CD14-positive monocyte (primary cell): ENCODE measurements at regions not wholly inside any gene's neighbourhood (a gene's known extent, or its start where the extent isn't known, plus 50 kb on each side); places are given as distances from the start of the nearest gene placed in this dataset.

Experiments
- DNase-seq, 3 donors: peaks; one replicate each; pipeline ENCODE4 v3.0.0-alpha.2; 2011 to 2022
- H2AFZ ChIP-seq: 2 replicates; pipeline ENCODE4 v1.6.0; 2012; ENCODE audit warnings: mild to moderate bottlenecking, low read depth, low read length, inconsistent platforms; ENCODE audit not compliant: insufficient read depth, poor library complexity, severe bottlenecking
- H3K27ac ChIP-seq, 2 donors: 1 replicate in 1 of 2; 2 replicates in 1 of 2; pipeline ENCODE4 v1.5.1; 2012 to 2013; ENCODE audit warnings: low read length in 2 of 2, control low read depth in 1 of 2, inconsistent platforms in 1 of 2, low read depth in 1 of 2, mild to moderate bottlenecking in 1 of 2
- H3K27me3 ChIP-seq, 2 donors: one replicate each; pipeline versions ENCODE4 v1.6.0 to v1.6.1; 2011 to 2013; ENCODE audit warnings: low read length in 2 of 2; ENCODE audit not compliant: control insufficient read depth in 2 of 2, insufficient read depth in 2 of 2
- H3K36me3 ChIP-seq, 2 donors: replicated peaks in 1 of 2; 1 replicate in 1 of 2; 2 replicates in 1 of 2; pipeline versions ENCODE4 v1.5.1 to v1.6.1; 2012 to 2013; ENCODE audit warnings: low read length in 2 of 2, control low read depth in 1 of 2, inconsistent platforms in 1 of 2, mild to moderate bottlenecking in 1 of 2; ENCODE audit not compliant: insufficient read depth in 2 of 2, control insufficient read depth in 1 of 2
- H3K4me1 ChIP-seq, 2 donors: 1 replicate in 1 of 2; 2 replicates in 1 of 2; pipeline versions ENCODE4 v1.5.1 to v1.6.1; 2012 to 2013; ENCODE audit warnings: low read length in 2 of 2, control low read depth in 1 of 2, inconsistent platforms in 1 of 2, mild to moderate bottlenecking in 1 of 2, moderate library complexity in 1 of 2; ENCODE audit not compliant: insufficient read depth in 2 of 2, control insufficient read depth in 1 of 2
- H3K4me2 ChIP-seq: replicated peaks from 2 replicates; pipeline ENCODE3; 2012; ENCODE audit warnings: low read length, moderate library complexity, mild to moderate bottlenecking; ENCODE audit not compliant: poor library complexity, severe bottlenecking; ENCODE audit errors: extremely low read depth
- H3K4me3 ChIP-seq, 3 experiments: fragments of 200-600 bp in 1 of 3; sonication (generic) in 1 of 3; replicated peaks in 1 of 3; 1 replicate in 2 of 3; 2 replicates in 1 of 3; pipeline ENCODE4 v1.5.1; 2011 to 2013; ENCODE audit warnings: low read length in 3 of 3, mild to moderate bottlenecking in 3 of 3, control low read depth in 2 of 3, low read depth in 2 of 3, inconsistent platforms in 1 of 3, moderate library complexity in 1 of 3
- H3K79me2 ChIP-seq: 2 replicates; pipeline ENCODE4 v1.6.0; 2012; ENCODE audit warnings: mild to moderate bottlenecking, control low read depth, inconsistent platforms, low read length, moderate library complexity; ENCODE audit not compliant: insufficient read depth
- H3K9ac ChIP-seq: 2 replicates; pipeline ENCODE4 v1.6.0; 2017; ENCODE audit warnings: low read length, mild to moderate bottlenecking; ENCODE audit not compliant: insufficient read depth, poor library complexity, severe bottlenecking
- H3K9me3 ChIP-seq, 2 donors: replicated peaks in 1 of 2; 1 replicate in 1 of 2; 2 replicates in 1 of 2; pipeline versions ENCODE4 v1.5.1 to v1.6.1; 2012 to 2013; ENCODE audit warnings: low read length in 2 of 2, control low read depth in 1 of 2; ENCODE audit not compliant: control insufficient read depth in 1 of 2, insufficient read depth in 1 of 2
- H4K20me1 ChIP-seq: 2 replicates; pipeline ENCODE4 v1.6.0; 2012; ENCODE audit warnings: mild to moderate bottlenecking, low read length, control low read depth, moderate library complexity; ENCODE audit not compliant: insufficient read depth
- H3K27ac Mint-ChIP-seq, 7 donors: one replicate each; pipeline ENCODE4 v1.8.0; 2020; ENCODE audit warnings: mild to moderate bottlenecking in 7 of 7, mixed read lengths in 7 of 7, moderate library complexity in 6 of 7, inconsistent platforms in 2 of 7
- H3K27me3 Mint-ChIP-seq, 3 donors: one replicate each; pipeline ENCODE4 v1.8.0; 2021 to 2022; ENCODE audit warnings: low read depth in 3 of 3, mild to moderate bottlenecking in 3 of 3, mixed read lengths in 3 of 3, moderate library complexity in 3 of 3, inconsistent platforms in 1 of 3
- H3K36me3 Mint-ChIP-seq, 2 donors: one replicate each; pipeline ENCODE4 v1.8.0; 2020; ENCODE audit warnings: mixed read lengths in 2 of 2, inconsistent platforms in 1 of 2, mild to moderate bottlenecking in 1 of 2
- H3K4me1 Mint-ChIP-seq: one replicate; pipeline ENCODE4 v1.8.0; 2020; ENCODE audit warnings: mild to moderate bottlenecking, mixed read lengths
- H3K4me3 Mint-ChIP-seq, 2 donors: one replicate each; pipeline ENCODE4 v1.8.0; 2020; ENCODE audit warnings: mild to moderate bottlenecking in 2 of 2, mixed read lengths in 2 of 2, moderate library complexity in 1 of 2
- H3K9me3 Mint-ChIP-seq, 7 donors: one replicate each; pipeline ENCODE4 v1.8.0; 2020 to 2022; ENCODE audit warnings: mixed read lengths in 7 of 7, mild to moderate bottlenecking in 6 of 7, moderate library complexity in 6 of 7, inconsistent platforms in 2 of 7
- WGBS: methylation state at CpG from one replicate; pipeline ENCODE4 v1.1.5; 2013; ENCODE audit warnings: missing lambda C conversion rate; ENCODE audit not compliant: insufficient coverage; 5-methylcytosine and 5-hydroxymethylcytosine counted together
- intact Hi-C, 2 donors: fragments of 100-400 bp; cut with micrococcal nuclease; formaldehyde crosslinking; loops; one replicate each; pipeline versions ENCODE4 v1.15.0 to v1.15.1; 2023
- TF ChIP-seq, protein P1 (sequence below): fragments of 200-600 bp; IDR thresholded peaks from one replicate; pipeline ENCODE4 v1.8.0; 2022; ENCODE audit warnings: antibody characterized with exemption, mild to moderate bottlenecking

GRCh38 chr22:47276450-47276820 is 514.0 kb downstream of the TBC1D22A start:
- no peak overlapping the region for H3K9ac ChIP-seq
- H3K4me2 ChIP-seq, result no peak overlapping the region
- Mint-ChIP-seq H3K27me3 (peaks cover 4 to 9% (median 7%) of the 10 kb centered on the region in 3 donors), H3K4me1 (no peaks in the 10 kb centered on the region), H3K4me3 (no peak overlapping the region), H3K27ac (no peak overlapping the region), H3K9me3 (peaks cover 0 to 3% (median 0%) of the 10 kb centered on the region in 7 donors), H3K36me3 (no peaks in the 10 kb centered on the region)
- no peaks in the 10 kb centered on the region for H3K79me2 ChIP-seq
- no peaks in the 10 kb centered on the region for H3K4me1 ChIP-seq
- H3K4me3 ChIP-seq, result no peak overlapping the region
- no peaks in the 10 kb centered on the region for H4K20me1 ChIP-seq
- H3K9me3 ChIP-seq, result no peaks in the 10 kb centered on the region
- H2AFZ ChIP-seq, result no peak overlapping the region
- H3K27me3 ChIP-seq, result no peaks in the 10 kb centered on the region
- TF ChIP-seq, protein P1, sequence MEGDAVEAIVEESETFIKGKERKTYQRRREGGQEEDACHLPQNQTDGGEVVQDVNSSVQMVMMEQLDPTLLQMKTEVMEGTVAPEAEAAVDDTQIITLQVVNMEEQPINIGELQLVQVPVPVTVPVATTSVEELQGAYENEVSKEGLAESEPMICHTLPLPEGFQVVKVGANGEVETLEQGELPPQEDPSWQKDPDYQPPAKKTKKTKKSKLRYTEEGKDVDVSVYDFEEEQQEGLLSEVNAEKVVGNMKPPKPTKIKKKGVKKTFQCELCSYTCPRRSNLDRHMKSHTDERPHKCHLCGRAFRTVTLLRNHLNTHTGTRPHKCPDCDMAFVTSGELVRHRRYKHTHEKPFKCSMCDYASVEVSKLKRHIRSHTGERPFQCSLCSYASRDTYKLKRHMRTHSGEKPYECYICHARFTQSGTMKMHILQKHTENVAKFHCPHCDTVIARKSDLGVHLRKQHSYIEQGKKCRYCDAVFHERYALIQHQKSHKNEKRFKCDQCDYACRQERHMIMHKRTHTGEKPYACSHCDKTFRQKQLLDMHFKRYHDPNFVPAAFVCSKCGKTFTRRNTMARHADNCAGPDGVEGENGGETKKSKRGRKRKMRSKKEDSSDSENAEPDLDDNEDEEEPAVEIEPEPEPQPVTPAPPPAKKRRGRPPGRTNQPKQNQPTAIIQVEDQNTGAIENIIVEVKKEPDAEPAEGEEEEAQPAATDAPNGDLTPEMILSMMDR, result no peak
- no peak for DNase-seq
- intact Hi-C loops, result no loop called here
- no peak overlapping the region for H3K27ac ChIP-seq
- H3K36me3 ChIP-seq, result no peaks in the 10 kb centered on the region
- WGBS, result 86% methylated on average over 5 of the region's 9 CpGs

GRCh38 chr22:47275605-47276449 is 513.4 kb downstream of the TBC1D22A start:
- Histone ChIP-seq H3K79me2 (no peaks in the 10 kb centered on the region), H4K20me1 (no peaks in the 10 kb centered on the region), H3K4me1 (no peaks in the 10 kb centered on the region), H3K4me3 (no peak overlapping the region), H3K27me3 (no peaks in the 10 kb centered on the region), H2AFZ (no peak overlapping the region), H3K9ac (no peak overlapping the region), H3K9me3 (no peaks in the 10 kb centered on the region), H3K27ac (no peak overlapping the region), H3K36me3 (no peaks in the 10 kb centered on the region), H3K4me2 (no peak overlapping the region)
- peaks cover 0 to 3% (median 0%) of the 10 kb centered on the region in 7 donors for H3K9me3 Mint-ChIP-seq
- H3K27me3 Mint-ChIP-seq, result peaks cover 4 to 9% (median 7%) of the 10 kb centered on the region in 3 donors
- H3K4me1 Mint-ChIP-seq, result no peaks in the 10 kb centered on the region
- TF ChIP-seq, protein P1, result no peak
- WGBS, result 26% methylated on average over 3 of the region's 12 CpGs
- no peaks in the 10 kb centered on the region for H3K36me3 Mint-ChIP-seq
- intact Hi-C loops, result no loop called here
- no peak for DNase-seq
- no peak overlapping the region for H3K27ac Mint-ChIP-seq
- no peak overlapping the region for H3K4me3 Mint-ChIP-seq
